Thymus (tissue), 11 donors: ENCODE measurements at regions not wholly inside any gene's neighbourhood (a gene's known extent, or its start where the extent isn't known, plus 50 kb on each side); places are given as distances from the start of the nearest gene placed in this dataset.

ENCODE experiments used
- DNase-seq, 9 donors: peaks; one replicate each; pipeline ENCODE4 v3.0.0-alpha.2; 2013; ENCODE audit warnings: low spot score in 9 of 9, low read depth in 6 of 9, missing footprints in 1 of 9
- H3K27ac ChIP-seq, 2 donors: one replicate each; pipeline ENCODE4 v1.5.1; 2013; ENCODE audit warnings: control low read depth in 1 of 2, low read depth in 1 of 2, low read length in 1 of 2, mild to moderate bottlenecking in 1 of 2, moderate library complexity in 1 of 2
- H3K27me3 ChIP-seq, 2 donors: one replicate each; pipeline ENCODE4 v1.5.1; 2013; ENCODE audit warnings: low read length in 1 of 2; ENCODE audit not compliant: control insufficient read depth in 2 of 2, insufficient read depth in 1 of 2
- H3K36me3 ChIP-seq, 2 donors: one replicate each; pipeline ENCODE4 v1.5.1; 2013; ENCODE audit warnings: low read length in 1 of 2, mild to moderate bottlenecking in 1 of 2, moderate library complexity in 1 of 2; ENCODE audit not compliant: control insufficient read depth in 2 of 2, insufficient read depth in 2 of 2
- H3K4me1 ChIP-seq, 2 donors: one replicate each; pipeline ENCODE4 v1.5.1; 2013; ENCODE audit warnings: low read length in 2 of 2; ENCODE audit not compliant: control insufficient read depth in 2 of 2, insufficient read depth in 2 of 2
- H3K4me3 ChIP-seq, 2 donors: one replicate each; pipeline ENCODE4 v1.5.1; 2013; ENCODE audit warnings: low read length in 2 of 2, control low read depth in 1 of 2, mild to moderate bottlenecking in 1 of 2
- H3K9me3 ChIP-seq, 2 donors: one replicate each; pipeline ENCODE4 v1.5.1; 2013; ENCODE audit warnings: low read length in 1 of 2, mild to moderate bottlenecking in 1 of 2; ENCODE audit not compliant: control insufficient read depth in 2 of 2, insufficient read depth in 1 of 2
- WGBS: extraction: QIAGEN DNeasy Blood & Tissue Kit; methylation state at CpG from one replicate; pipeline ENCODE4 v1.1.7; 2013; 5-methylcytosine and 5-hydroxymethylcytosine counted together
- donor health status: healthy.

DNA sequence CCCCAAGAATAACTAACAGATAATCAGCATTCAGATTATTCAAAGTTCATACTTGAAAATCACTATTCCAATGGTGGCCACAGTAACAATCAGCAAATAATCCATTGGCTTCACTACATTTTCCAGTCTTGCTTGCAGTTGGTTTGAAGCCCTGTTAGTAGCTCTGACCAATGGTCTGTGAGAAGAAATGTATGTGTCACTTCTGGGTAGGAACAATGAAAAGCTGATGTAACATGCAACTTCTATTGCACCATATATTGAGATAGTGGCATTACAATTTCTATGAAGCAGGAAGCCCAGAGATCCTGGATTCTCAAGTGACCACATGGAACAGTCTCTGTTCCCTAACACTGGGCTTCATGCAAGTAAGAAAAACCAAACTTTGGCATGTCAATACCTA is 250.9 kb upstream of the DAB1 start:
- Histone ChIP-seq H3K27me3 (no peaks in the 10 kb centered on the region), H3K36me3 (no peaks in the 10 kb centered on the region), H3K9me3 (no peaks in the 10 kb centered on the region), H3K4me3 (no peak overlapping the region), H3K27ac (no peak overlapping the region), H3K4me1 (no peaks in the 10 kb centered on the region)
- no peak for DNase-seq

GRCh38 chr1:57672346-57673140 is 248.7 kb upstream of the DAB1 start:
- H3K27ac ChIP-seq = no peak overlapping the region
- WGBS = 94% methylated on average over 1 of the region's 1 CpG
- DNase-seq = no peak

DNA sequence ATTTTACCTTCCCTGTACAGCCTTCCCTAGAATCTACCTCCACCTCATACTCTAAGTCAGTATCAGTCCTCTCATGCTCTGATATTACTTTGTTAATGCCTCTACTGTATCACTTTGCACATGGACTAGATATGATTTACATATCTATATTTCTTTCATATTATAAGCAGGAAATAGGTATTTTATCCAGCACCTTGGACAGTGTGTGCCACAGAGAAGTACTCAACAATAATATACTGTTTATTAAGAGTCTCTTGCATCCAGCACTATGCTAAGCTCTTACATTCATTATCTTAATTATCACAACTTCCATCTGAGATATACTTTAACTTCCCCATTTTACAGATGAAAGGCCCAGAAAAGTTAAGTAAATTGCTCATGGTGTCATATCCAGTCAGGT is 247.9 kb upstream of the DAB1 start:
- no peak overlapping the region for H3K27ac ChIP-seq
- H3K27me3 ChIP-seq = no peaks in the 10 kb centered on the region
- no peak overlapping the region for H3K4me3 ChIP-seq
- no peaks in the 10 kb centered on the region for H3K36me3 ChIP-seq
- DNase-seq = no peak
- H3K4me1 ChIP-seq = no peaks in the 10 kb centered on the region
- H3K9me3 ChIP-seq = no peaks in the 10 kb centered on the region

More at GRCh38 chr1:57672346-57673140, 248.7 kb upstream of the DAB1 start:
- H3K4me1 ChIP-seq = no peaks in the 10 kb centered on the region
- H3K4me3 ChIP-seq = no peak overlapping the region
- no peaks in the 10 kb centered on the region for H3K9me3 ChIP-seq
- H3K36me3 ChIP-seq = no peaks in the 10 kb centered on the region
- H3K27me3 ChIP-seq = no peaks in the 10 kb centered on the region

- Histone ChIP-seq H3K4me3 (no peak overlapping the region), H3K27ac (no peak overlapping the region), H3K36me3 (no peaks in the 10 kb centered on the region), H3K27me3 (no peaks in the 10 kb centered on the region), H3K4me1 (no peaks in the 10 kb centered on the region), H3K9me3 (no peaks in the 10 kb centered on the region)
- DNase-seq = no peak
- 98% methylated on average over 1 of the region's 1 CpG for WGBS
Measured at GRCh38 chr1:57659804-57660203, 235.9 kb upstream of the DAB1 start.

DNA sequence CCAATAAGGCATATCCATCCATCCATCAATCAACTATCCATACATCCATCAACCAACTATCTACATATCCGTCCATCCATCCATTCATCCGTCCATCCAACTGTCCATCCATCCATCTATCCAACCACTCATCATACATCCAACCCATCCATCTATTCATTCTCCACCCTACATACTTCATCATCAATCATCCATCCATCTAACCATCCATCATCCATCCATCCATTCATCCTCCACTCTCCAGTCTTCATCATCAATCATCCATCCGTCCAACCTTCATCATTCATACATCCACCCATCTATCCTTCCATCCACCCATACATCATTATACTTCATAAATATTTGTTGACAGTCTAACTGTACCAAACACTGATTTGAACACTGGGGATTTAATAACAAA is 231.3 kb upstream of the DAB1 start:
- WGBS = 95% methylated on average over 3 of the region's 3 CpGs
- no peak overlapping the region for H3K27ac ChIP-seq
- H3K4me1 ChIP-seq = no peaks in the 10 kb centered on the region
- no peaks in the 10 kb centered on the region for H3K27me3 ChIP-seq
- H3K9me3 ChIP-seq = no peaks in the 10 kb centered on the region
- no peaks in the 10 kb centered on the region for H3K36me3 ChIP-seq
- no peak for DNase-seq
- H3K4me3 ChIP-seq = no peak overlapping the region

DNA sequence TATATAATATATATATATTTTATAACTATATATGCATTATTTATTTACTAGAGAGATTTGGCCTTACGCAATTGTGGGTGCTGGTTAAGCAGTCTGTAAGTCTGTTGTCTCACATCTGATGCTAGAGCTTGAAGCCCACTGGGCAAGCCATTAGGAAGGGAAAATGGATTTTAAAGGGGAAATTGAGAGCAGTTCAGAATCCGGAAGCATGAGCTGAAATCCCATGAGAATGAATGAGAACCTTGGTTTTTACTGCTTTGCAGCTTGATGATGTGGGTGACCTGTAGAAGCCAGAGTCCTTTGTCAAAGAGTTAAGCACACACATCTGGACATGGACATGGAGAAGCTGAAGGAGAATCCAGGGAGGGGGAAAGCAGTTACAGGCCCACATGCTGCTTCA is 220.8 kb upstream of the DAB1 start:
- no peaks in the 10 kb centered on the region for H3K36me3 ChIP-seq
- H3K27ac ChIP-seq = no peak overlapping the region
- H3K9me3 ChIP-seq = no peaks in the 10 kb centered on the region
- WGBS = 96% methylated on average over 2 of the region's 2 CpGs
- H3K27me3 ChIP-seq = no peaks in the 10 kb centered on the region
- no peak for DNase-seq
- H3K4me1 ChIP-seq = no peaks in the 10 kb centered on the region
- no peak overlapping the region for H3K4me3 ChIP-seq

DNA sequence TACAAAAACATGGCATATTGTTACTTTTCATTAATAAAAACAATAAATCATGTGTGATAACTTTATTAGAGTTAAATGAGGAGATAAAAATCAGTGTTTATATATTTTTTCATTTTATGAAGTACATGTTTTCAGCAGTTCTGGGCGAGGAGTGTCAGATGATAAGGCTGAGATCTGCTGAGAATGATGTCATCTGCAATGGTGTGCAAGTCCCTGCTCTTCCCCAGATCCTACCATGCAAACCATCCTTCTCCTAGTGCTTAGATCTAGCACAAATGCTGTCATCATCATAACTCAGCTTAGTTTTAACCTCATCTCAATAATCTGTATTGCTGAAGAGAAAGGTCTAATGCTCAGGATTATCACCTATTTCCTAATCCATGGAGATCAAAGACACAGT is 214.4 kb upstream of the DAB1 start:
- 78% methylated on average over 1 of the region's 1 CpG for WGBS

GRCh38 chr1:57637155-57637554 is 213.3 kb upstream of the DAB1 start:
- no peaks in the 10 kb centered on the region for H3K27me3 ChIP-seq
- no peaks in the 10 kb centered on the region for H3K9me3 ChIP-seq
- H3K36me3 ChIP-seq = no peaks in the 10 kb centered on the region
- no peak overlapping the region for H3K27ac ChIP-seq
- no peak for DNase-seq
- 88% methylated on average over 2 of the region's 2 CpGs for WGBS
- no peak overlapping the region for H3K4me3 ChIP-seq
- H3K4me1 ChIP-seq = no peaks in the 10 kb centered on the region

More for the DNA sequence above, 214.4 kb upstream of the DAB1 start:
- DNase-seq = no peak
- Histone ChIP-seq H3K4me1 (no peaks in the 10 kb centered on the region), H3K27ac (no peak overlapping the region), H3K27me3 (no peaks in the 10 kb centered on the region), H3K9me3 (no peaks in the 10 kb centered on the region), H3K4me3 (no peak overlapping the region), H3K36me3 (no peaks in the 10 kb centered on the region)

DNA sequence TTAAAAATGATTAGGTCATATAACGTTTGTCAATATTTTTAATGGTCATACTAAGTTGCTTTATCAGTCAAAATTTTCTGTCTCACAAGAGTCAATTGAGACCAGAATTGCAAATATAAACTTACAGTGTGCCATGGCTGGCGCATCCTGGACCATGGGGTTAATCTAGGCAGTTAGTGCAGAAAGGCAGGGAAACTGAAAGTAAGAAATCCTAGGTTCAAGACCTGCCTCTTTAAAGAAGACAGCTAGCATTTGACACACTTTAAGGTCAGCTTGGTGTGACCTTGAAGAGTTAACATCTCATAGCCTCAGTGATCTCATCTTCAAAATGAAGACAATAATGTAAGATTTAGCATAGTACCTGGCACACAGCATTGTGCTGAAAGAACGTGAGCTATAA is 210.0 kb upstream of the DAB1 start:
- Histone ChIP-seq H3K9me3 (no peaks in the 10 kb centered on the region), H3K27me3 (no peaks in the 10 kb centered on the region), H3K27ac (no peak overlapping the region), H3K4me1 (no peaks in the 10 kb centered on the region), H3K4me3 (no peak overlapping the region), H3K36me3 (no peaks in the 10 kb centered on the region)
- 92% methylated on average over 3 of the region's 3 CpGs for WGBS
- DNase-seq = no peak
